Breast epithelium (tissue), 4 donors: ENCODE measurements at regions not wholly inside any gene's neighbourhood (a gene's known extent, or its start where the extent isn't known, plus 50 kb on each side); places are given as distances from the start of the nearest gene placed in this dataset.
"Not testable (repeated sequence)": the region's sequence is repeated elsewhere in the genome, so short reads cannot be mapped to it uniquely, and the experiment has no call there.

ENCODE experiments used
- DNase-seq, 2 donors: peaks; one replicate each; pipeline ENCODE4 v3.0.0-alpha.2; 2019; ENCODE audit warnings: low spot score in 2 of 2
- H3K27ac ChIP-seq, 2 donors: fragments of 200-600 bp; sonication (generic) in 1 of 2; one replicate each; pipeline ENCODE4 v1.5.1; 2016 to 2019; ENCODE audit warnings: mild to moderate bottlenecking in 1 of 2
- H3K27me3 ChIP-seq, 2 donors: fragments of 200-600 bp; sonication (generic) in 1 of 2; one replicate each; pipeline versions ENCODE4 v1.5.1 to v1.6.0; 2017 to 2019; ENCODE audit warnings: control low read depth in 1 of 2, mild to moderate bottlenecking in 1 of 2
- H3K36me3 ChIP-seq: fragments of 200-600 bp; one replicate; pipeline ENCODE4 v1.5.1; 2019
- H3K4me1 ChIP-seq, 2 donors: fragments of 200-600 bp; sonication (generic); one replicate each; pipeline ENCODE4 v1.5.1; 2016 to 2019; ENCODE audit warnings: control low read depth in 1 of 2
- H3K4me3 ChIP-seq, 3 donors: fragments of 200-600 bp; sonication (generic); 1 replicate in 2 of 3; 2 replicates in 1 of 3; pipeline ENCODE4 v1.5.1; 2016 to 2019; ENCODE audit warnings: mild to moderate bottlenecking in 3 of 3, moderate library complexity in 2 of 3
- H3K9me3 ChIP-seq, 2 donors: fragments of 200-600 bp; sonication (generic) in 1 of 2; one replicate each; pipeline ENCODE4 v1.5.1; 2016 to 2019; ENCODE audit warnings: control low read depth in 1 of 2
- CTCF ChIP-seq, 3 donors: fragments of 450-650 bp; IDR thresholded peaks; one replicate each; pipeline ENCODE4 v1.5.1; 2016 to 2017; ENCODE audit warnings: antibody characterized with exemption in 3 of 3, mild to moderate bottlenecking in 3 of 3, moderate library complexity in 3 of 3
- POLR2A ChIP-seq: fragments of 450-650 bp; IDR thresholded peaks from one replicate; pipeline ENCODE4 v1.6.1; 2016; ENCODE audit warnings: antibody characterized with exemption, mild to moderate bottlenecking, moderate library complexity
- POLR2AphosphoS5 ChIP-seq, 3 donors: sonication (generic); formaldehyde crosslinking; IDR thresholded peaks; one replicate each; pipeline ENCODE4 v1.6.1; 2017; ENCODE audit warnings: antibody characterized with exemption in 3 of 3
- intact Hi-C: fragments of 100-400 bp; cut with DNase I; formaldehyde crosslinking; loops from one replicate; pipeline ENCODE4 v1.15.1; 2023; ENCODE audit warnings: low total_unique reads

GRCh38 chr12:114530417-114530816, 124.5 kb upstream of the TBX5 start:
- Histone ChIP-seq H3K4me1 (no peaks in the 10 kb centered on the region), H3K27me3 (no peaks in the 10 kb centered on the region), H3K4me3 (no peak overlapping the region), H3K9me3 (no peaks in the 10 kb centered on the region), H3K27ac (no peak overlapping the region), H3K36me3 (no peaks in the 10 kb centered on the region)
- TF ChIP-seq CTCF (IDR thresholded peaks at IDR 0.05) (no peak), POLR2A (no peak), POLR2AphosphoS5 (IDR thresholded peaks at IDR 0.05) (no peak)
- intact Hi-C loops = no loop called here
- no peak for DNase-seq

- DNase-seq = no peak
- no peak overlapping the region for H3K27ac ChIP-seq
- intact Hi-C loops = no loop called here
- H3K4me3 ChIP-seq = no peak overlapping the region
- no peaks in the 10 kb centered on the region for H3K4me1 ChIP-seq
- no peaks in the 10 kb centered on the region for H3K9me3 ChIP-seq
- no peak for TF ChIP-seq POLR2AphosphoS5 (IDR thresholded peaks at IDR 0.05)
- TF ChIP-seq CTCF (IDR thresholded peaks at IDR 0.05) = no peak
- TF ChIP-seq POLR2A = no peak
- H3K36me3 ChIP-seq = no peaks in the 10 kb centered on the region
- no peaks in the 10 kb centered on the region for H3K27me3 ChIP-seq
These were observed 124.0 kb upstream of the TBX5 start for GRCh38 chr12:114529966-114530365.

GRCh38 chr12:114528766-114529165, 122.8 kb upstream of the TBX5 start:
- DNase-seq = no peak
- H3K4me3 ChIP-seq = no peak overlapping the region
- no peaks in the 10 kb centered on the region for H3K27me3 ChIP-seq
- H3K4me1 ChIP-seq = no peaks in the 10 kb centered on the region
- no peaks in the 10 kb centered on the region for H3K36me3 ChIP-seq
- no peak overlapping the region for H3K27ac ChIP-seq
- H3K9me3 ChIP-seq = no peaks in the 10 kb centered on the region
- intact Hi-C loops = no loop called here
- TF ChIP-seq POLR2AphosphoS5 (IDR thresholded peaks at IDR 0.05) = no peak
- TF ChIP-seq CTCF (IDR thresholded peaks at IDR 0.05) = no peak
- TF ChIP-seq POLR2A = no peak

- H3K4me3 ChIP-seq, H3K9me3 ChIP-seq, H3K36me3 ChIP-seq, H3K27ac ChIP-seq, H3K4me1 ChIP-seq, intact Hi-C loops, DNase-seq: not testable (repeated sequence)
- peaks cover 0 to 12% of the 10 kb centered on the region in 2 donors for H3K27me3 ChIP-seq
These were observed 115.2 kb upstream of the TBX5 start for GRCh38 chr12:114521160-114521559.

GRCh38 chr12:114512351-114512750, 106.4 kb upstream of the TBX5 start:
- Histone ChIP-seq H3K27me3 (peaks cover 0 to 9% of the 10 kb centered on the region in 2 donors), H3K27ac (no peak overlapping the region), H3K9me3 (no peaks in the 10 kb centered on the region), H3K36me3 (no peaks in the 10 kb centered on the region), H3K4me3 (no peak overlapping the region), H3K4me1 (no peaks in the 10 kb centered on the region)
- intact Hi-C loops = no loop called here
- no peak for DNase-seq
- TF ChIP-seq POLR2AphosphoS5 (IDR thresholded peaks at IDR 0.05) = no peak
- no peak for TF ChIP-seq CTCF (IDR thresholded peaks at IDR 0.05)
- TF ChIP-seq POLR2A = no peak

GRCh38 chr12:114508529-114509129, 102.7 kb upstream of the TBX5 start:
- peaks cover 0 to 12% of the 10 kb centered on the region in 2 donors for H3K27me3 ChIP-seq
- no peaks in the 10 kb centered on the region for H3K4me1 ChIP-seq
- TF ChIP-seq CTCF (IDR thresholded peaks at IDR 0.05) (peak; percentile 15 to 77 (median 70)), POLR2A (no peak)
- no peak overlapping the region for H3K27ac ChIP-seq
- intact Hi-C loops = no loop called here
- no peaks in the 10 kb centered on the region for H3K9me3 ChIP-seq
- no peak overlapping the region for H3K4me3 ChIP-seq
- H3K36me3 ChIP-seq = no peaks in the 10 kb centered on the region
- peak; percentile 63 to 70 for DNase-seq
